DOHH2 (cell line): ENCODE measurements at regions not wholly inside any gene's neighbourhood (a gene's known extent, or its start where the extent isn't known, plus 50 kb on each side); places are given as distances from the start of the nearest gene placed in this dataset.
"Not testable (repeated sequence)": the region's sequence is repeated elsewhere in the genome, so short reads cannot be mapped to it uniquely, and the experiment has no call there.

Experiments
- EZH2phosphoT487 ChIP-seq: fragments of 200-600 bp; sonication (generic); IDR thresholded peaks from 2 replicates; pipeline ENCODE4 v1.6.1; 2017; ENCODE audit warnings: borderline replicate concordance, mild to moderate bottlenecking, antibody characterized with exemption, low read length, moderate library complexity, mixed read lengths
- TF ChIP-seq, protein P1 (sequence below): fragments of 200-600 bp; sonication (generic); IDR thresholded peaks from one replicate; pipeline ENCODE4 v1.5.1; 2014; ENCODE audit warnings: antibody characterized with exemption, mild to moderate bottlenecking, low read depth, low read length; ENCODE audit not compliant: poor library complexity, severe bottlenecking

DNA sequence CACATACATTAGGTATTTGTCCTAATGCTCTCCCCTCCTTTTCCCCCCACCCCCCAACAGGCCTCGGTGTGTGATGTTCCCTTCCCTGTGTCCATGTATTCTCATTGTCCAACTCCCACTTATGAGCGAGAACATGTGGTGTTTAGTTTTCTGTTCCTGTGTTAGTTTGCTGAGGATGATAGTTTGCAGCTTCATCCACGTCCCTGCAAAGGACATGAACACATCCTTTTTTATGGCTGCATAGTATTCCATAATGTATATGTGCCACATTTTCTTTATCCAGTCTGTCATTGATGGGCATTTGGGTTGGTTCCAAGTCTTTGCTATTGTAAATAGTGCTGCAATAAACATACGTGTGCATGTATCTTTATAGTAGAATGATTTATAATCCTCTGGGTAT lies 171.0 kb downstream of the HMHB1 start:
- TF ChIP-seq EZH2phosphoT487 = not testable (repeated sequence)
- TF ChIP-seq, protein P1, sequence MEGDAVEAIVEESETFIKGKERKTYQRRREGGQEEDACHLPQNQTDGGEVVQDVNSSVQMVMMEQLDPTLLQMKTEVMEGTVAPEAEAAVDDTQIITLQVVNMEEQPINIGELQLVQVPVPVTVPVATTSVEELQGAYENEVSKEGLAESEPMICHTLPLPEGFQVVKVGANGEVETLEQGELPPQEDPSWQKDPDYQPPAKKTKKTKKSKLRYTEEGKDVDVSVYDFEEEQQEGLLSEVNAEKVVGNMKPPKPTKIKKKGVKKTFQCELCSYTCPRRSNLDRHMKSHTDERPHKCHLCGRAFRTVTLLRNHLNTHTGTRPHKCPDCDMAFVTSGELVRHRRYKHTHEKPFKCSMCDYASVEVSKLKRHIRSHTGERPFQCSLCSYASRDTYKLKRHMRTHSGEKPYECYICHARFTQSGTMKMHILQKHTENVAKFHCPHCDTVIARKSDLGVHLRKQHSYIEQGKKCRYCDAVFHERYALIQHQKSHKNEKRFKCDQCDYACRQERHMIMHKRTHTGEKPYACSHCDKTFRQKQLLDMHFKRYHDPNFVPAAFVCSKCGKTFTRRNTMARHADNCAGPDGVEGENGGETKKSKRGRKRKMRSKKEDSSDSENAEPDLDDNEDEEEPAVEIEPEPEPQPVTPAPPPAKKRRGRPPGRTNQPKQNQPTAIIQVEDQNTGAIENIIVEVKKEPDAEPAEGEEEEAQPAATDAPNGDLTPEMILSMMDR = not testable (repeated sequence)
